ENCODE measurements at regions not wholly inside any gene's neighbourhood (a gene's known extent, or its start where the extent isn't known, plus 50 kb on each side); places are given as distances from the start of the nearest gene placed in this dataset.

GRCh38 chr12:45590646-45591045 lies 138.9 kb upstream of the ARID2 start:
- DNase-seq = no peak

GRCh38 chr12:45591635-45592034 lies 137.9 kb upstream of the ARID2 start:
- DNase-seq = no peak

- no peak for DNase-seq
Measured at GRCh38 chr12:45596366-45596765, 133.1 kb upstream of the ARID2 start.

- no peak for DNase-seq
Measured at GRCh38 chr12:45598336-45598735, 131.2 kb upstream of the ARID2 start.

GRCh38 chr12:45598761-45599160 lies 130.7 kb upstream of the ARID2 start:
- no peak for DNase-seq

GRCh38 chr12:45599196-45599595 lies 130.3 kb upstream of the ARID2 start:
- no peak for DNase-seq

GRCh38 chr12:45601390-45601789 lies 128.1 kb upstream of the ARID2 start:
- no peak for DNase-seq

GRCh38 chr12:45601888-45602287 lies 127.6 kb upstream of the ARID2 start:
- no peak for DNase-seq

- no peak for DNase-seq
Measured at GRCh38 chr12:45605624-45606023, 123.9 kb upstream of the ARID2 start.

GRCh38 chr12:45611061-45611460 lies 118.4 kb upstream of the ARID2 start:
- DNase-seq = no peak

GRCh38 chr12:45611495-45611894 lies 118.0 kb upstream of the ARID2 start:
- no peak for DNase-seq

GRCh38 chr12:45612044-45612794 lies 117.3 kb upstream of the ARID2 start:
- DNase-seq = peak; percentile 88

- peak; percentile 60 for DNase-seq
Measured at GRCh38 chr12:45613296-45613695, 116.2 kb upstream of the ARID2 start.

- DNase-seq = no peak
Measured at GRCh38 chr12:45613855-45614254, 115.7 kb upstream of the ARID2 start.

GRCh38 chr12:45615268-45615667 lies 114.2 kb upstream of the ARID2 start:
- DNase-seq = peak; percentile 80

- DNase-seq = no peak
Measured at GRCh38 chr12:45619736-45620135, 109.8 kb upstream of the ARID2 start.

- DNase-seq = no peak
Measured at GRCh38 chr12:45621703-45622102, 107.8 kb upstream of the ARID2 start.

GRCh38 chr12:45622210-45622937 lies 107.1 kb upstream of the ARID2 start:
- no peak for DNase-seq

GRCh38 chr12:45623221-45623620 lies 106.3 kb upstream of the ARID2 start:
- DNase-seq = no peak

GRCh38 chr12:45623940-45624339 lies 105.6 kb upstream of the ARID2 start:
- DNase-seq = no peak

- DNase-seq = no peak
Measured at GRCh38 chr12:45626965-45627364, 102.5 kb upstream of the ARID2 start.

- DNase-seq = no peak
Measured at GRCh38 chr12:45627407-45628069, 102.0 kb upstream of the ARID2 start.

- no peak for DNase-seq
Measured at GRCh38 chr12:45629292-45629691, 100.2 kb upstream of the ARID2 start.

- DNase-seq = no peak
Measured at GRCh38 chr12:45633733-45634132, 95.8 kb upstream of the ARID2 start.
